ENCODE measurements at regions not wholly inside any gene's neighbourhood (a gene's known extent, or its start where the extent isn't known, plus 50 kb on each side); places are given as distances from the start of the nearest gene placed in this dataset.

DNA sequence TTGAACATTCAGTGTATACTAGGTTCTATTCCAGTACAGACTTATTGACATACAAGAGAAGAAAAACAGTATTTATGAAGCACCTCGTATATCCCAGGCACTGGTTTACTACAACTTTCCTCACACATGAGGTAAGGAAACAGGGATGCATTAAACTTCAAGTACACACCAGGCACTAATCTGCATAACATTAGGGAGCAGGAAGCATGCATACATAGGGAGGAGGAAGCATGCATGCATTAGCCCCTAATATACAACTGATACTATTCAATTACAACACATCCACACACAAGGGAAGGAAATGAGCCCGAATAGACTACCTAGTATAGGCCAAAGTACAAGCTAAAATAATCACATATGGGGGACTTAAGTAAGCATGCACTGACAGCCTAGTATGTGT lies 525.3 kb downstream of the SUCLG1 start:
- ATAC-seq (no peak), DNase-seq (ENCODE audit: low read depth, low spot score) (no peak)
- no peaks in the 10 kb centered on the region for H3K27me3 ChIP-seq (ENCODE audit: control insufficient read depth, insufficient read depth, low read length)
- TF ChIP-seq TCF7L2 (IDR thresholded peaks at IDR 0.05; ENCODE audit: low read depth, low read length) (no peak), SIN3A (IDR thresholded peaks at IDR 0.05; ENCODE audit: borderline replicate concordance, insufficient read depth, low read depth, low read length) (no peak), POLR2AphosphoS5 (IDR thresholded peaks at IDR 0.05; ENCODE audit: low read depth, low read length) (no peak)
- TF ChIP-seq, protein P1, sequence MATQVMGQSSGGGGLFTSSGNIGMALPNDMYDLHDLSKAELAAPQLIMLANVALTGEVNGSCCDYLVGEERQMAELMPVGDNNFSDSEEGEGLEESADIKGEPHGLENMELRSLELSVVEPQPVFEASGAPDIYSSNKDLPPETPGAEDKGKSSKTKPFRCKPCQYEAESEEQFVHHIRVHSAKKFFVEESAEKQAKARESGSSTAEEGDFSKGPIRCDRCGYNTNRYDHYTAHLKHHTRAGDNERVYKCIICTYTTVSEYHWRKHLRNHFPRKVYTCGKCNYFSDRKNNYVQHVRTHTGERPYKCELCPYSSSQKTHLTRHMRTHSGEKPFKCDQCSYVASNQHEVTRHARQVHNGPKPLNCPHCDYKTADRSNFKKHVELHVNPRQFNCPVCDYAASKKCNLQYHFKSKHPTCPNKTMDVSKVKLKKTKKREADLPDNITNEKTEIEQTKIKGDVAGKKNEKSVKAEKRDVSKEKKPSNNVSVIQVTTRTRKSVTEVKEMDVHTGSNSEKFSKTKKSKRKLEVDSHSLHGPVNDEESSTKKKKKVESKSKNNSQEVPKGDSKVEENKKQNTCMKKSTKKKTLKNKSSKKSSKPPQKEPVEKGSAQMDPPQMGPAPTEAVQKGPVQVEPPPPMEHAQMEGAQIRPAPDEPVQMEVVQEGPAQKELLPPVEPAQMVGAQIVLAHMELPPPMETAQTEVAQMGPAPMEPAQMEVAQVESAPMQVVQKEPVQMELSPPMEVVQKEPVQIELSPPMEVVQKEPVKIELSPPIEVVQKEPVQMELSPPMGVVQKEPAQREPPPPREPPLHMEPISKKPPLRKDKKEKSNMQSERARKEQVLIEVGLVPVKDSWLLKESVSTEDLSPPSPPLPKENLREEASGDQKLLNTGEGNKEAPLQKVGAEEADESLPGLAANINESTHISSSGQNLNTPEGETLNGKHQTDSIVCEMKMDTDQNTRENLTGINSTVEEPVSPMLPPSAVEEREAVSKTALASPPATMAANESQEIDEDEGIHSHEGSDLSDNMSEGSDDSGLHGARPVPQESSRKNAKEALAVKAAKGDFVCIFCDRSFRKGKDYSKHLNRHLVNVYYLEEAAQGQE (IDR thresholded peaks at IDR 0.05; ENCODE audit: insufficient read depth in 1 of 2, low read depth in 2 of 2, low read length in 1 of 2) = no peak
- TF ChIP-seq, protein P2, sequence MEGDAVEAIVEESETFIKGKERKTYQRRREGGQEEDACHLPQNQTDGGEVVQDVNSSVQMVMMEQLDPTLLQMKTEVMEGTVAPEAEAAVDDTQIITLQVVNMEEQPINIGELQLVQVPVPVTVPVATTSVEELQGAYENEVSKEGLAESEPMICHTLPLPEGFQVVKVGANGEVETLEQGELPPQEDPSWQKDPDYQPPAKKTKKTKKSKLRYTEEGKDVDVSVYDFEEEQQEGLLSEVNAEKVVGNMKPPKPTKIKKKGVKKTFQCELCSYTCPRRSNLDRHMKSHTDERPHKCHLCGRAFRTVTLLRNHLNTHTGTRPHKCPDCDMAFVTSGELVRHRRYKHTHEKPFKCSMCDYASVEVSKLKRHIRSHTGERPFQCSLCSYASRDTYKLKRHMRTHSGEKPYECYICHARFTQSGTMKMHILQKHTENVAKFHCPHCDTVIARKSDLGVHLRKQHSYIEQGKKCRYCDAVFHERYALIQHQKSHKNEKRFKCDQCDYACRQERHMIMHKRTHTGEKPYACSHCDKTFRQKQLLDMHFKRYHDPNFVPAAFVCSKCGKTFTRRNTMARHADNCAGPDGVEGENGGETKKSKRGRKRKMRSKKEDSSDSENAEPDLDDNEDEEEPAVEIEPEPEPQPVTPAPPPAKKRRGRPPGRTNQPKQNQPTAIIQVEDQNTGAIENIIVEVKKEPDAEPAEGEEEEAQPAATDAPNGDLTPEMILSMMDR (IDR thresholded peaks at IDR 0.05) = no peak
- ChIA-PET CTCF (no interaction called here), POLR2A (no interaction called here)
- H3K36me3 ChIP-seq (ENCODE audit: control insufficient read depth, insufficient read depth, low read length) = no peaks in the 10 kb centered on the region
- BruUV-seq (replicated peaks) = no TSS peak
- no peak overlapping the region for H3K4me3 ChIP-seq (ENCODE audit: low read depth in 2 of 2, low read length in 2 of 2)
- no peaks in the 10 kb centered on the region for H3K4me1 ChIP-seq (ENCODE audit: control insufficient read depth, insufficient read depth, low read length)
- H3K9me3 ChIP-seq (ENCODE audit: control insufficient read depth, insufficient read depth, low read depth, low read length) = no peaks in the 10 kb centered on the region
- intact Hi-C loops (cut with micrococcal nuclease; ENCODE audit: unreplicated experiment) (no loop called here), in situ Hi-C loops (cut with HindIII; ENCODE audit: low pct_unique_long_range_greater_than_20kb, low sequenced_read_pairs) (no loop called here)
- no peak overlapping the region for H3K27ac ChIP-seq (ENCODE audit: low read length)

DNA sequence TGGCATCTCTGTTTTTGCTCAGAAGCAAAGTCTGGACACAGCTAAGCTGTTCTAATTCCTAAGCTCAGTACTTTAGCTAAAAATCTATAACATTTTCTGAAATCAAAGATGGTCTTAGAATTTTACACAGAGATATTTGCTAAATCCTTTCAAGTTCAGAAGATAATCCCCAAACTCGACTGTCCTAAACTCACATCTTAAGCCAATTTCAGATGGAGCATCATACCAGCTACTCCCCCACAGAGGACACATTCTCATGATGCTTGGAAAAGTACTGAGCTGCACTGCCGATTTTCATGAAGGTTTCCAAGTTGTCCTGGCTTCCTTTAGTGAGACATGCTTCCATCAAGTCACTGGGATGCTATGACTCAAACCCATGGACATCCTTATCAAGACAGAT lies 535.5 kb downstream of the SUCLG1 start:
- CTCF ChIA-PET = no interaction called here
- no peaks in the 10 kb centered on the region for H3K4me1 ChIP-seq (ENCODE audit: control insufficient read depth, insufficient read depth, low read length)
- no peaks in the 10 kb centered on the region for H3K36me3 ChIP-seq (ENCODE audit: control insufficient read depth, insufficient read depth, low read length)
- no peaks in the 10 kb centered on the region for H3K9me3 ChIP-seq (ENCODE audit: control insufficient read depth, insufficient read depth, low read depth, low read length)
- no peak for TF ChIP-seq POLR2AphosphoS5 (IDR thresholded peaks at IDR 0.05; ENCODE audit: low read depth, low read length)
- TF ChIP-seq, protein P1 (IDR thresholded peaks at IDR 0.05; ENCODE audit: insufficient read depth in 1 of 2, low read depth in 2 of 2, low read length in 1 of 2) = no peak
- TF ChIP-seq, protein P2 (IDR thresholded peaks at IDR 0.05) = no peak
- no peak for TF ChIP-seq TCF7L2 (IDR thresholded peaks at IDR 0.05; ENCODE audit: low read depth, low read length)
- no peak for TF ChIP-seq SIN3A (IDR thresholded peaks at IDR 0.05; ENCODE audit: borderline replicate concordance, insufficient read depth, low read depth, low read length)
- H3K27ac ChIP-seq (ENCODE audit: low read length) = no peak overlapping the region
- no TSS peak for BruUV-seq (replicated peaks)
- ATAC-seq = no peak
- intact Hi-C loops (cut with micrococcal nuclease; ENCODE audit: unreplicated experiment) (no loop called here), in situ Hi-C loops (cut with HindIII; ENCODE audit: low pct_unique_long_range_greater_than_20kb, low sequenced_read_pairs) (no loop called here)
- no peak for DNase-seq (ENCODE audit: low read depth, low spot score)
- H3K27me3 ChIP-seq (ENCODE audit: control insufficient read depth, insufficient read depth, low read length) = no peaks in the 10 kb centered on the region
- no peak overlapping the region for H3K4me3 ChIP-seq (ENCODE audit: low read depth in 2 of 2, low read length in 2 of 2)
- POLR2A ChIA-PET = no interaction called here

Data from Panc1 (cell line).